Activated CD8-positive, alpha-beta memory T cell treated with anti-CD3 and anti-CD28 coated beads, Interleukin-2, amount 10 ng/mL, durations not matched to agents 7 days and 5 days (primary cell): ENCODE measurements at regions not wholly inside any gene's neighbourhood (a gene's known extent, or its start where the extent isn't known, plus 50 kb on each side); places are given as distances from the start of the nearest gene placed in this dataset.

Experiments used
- ATAC-seq: fragments of 150-1000 bp; cut with Tn5 transposase; one replicate; pipeline ENCODE4 v1.10.0; 2021; ENCODE audit warnings: moderate library complexity
- CTCF ChIA-PET: fragments of 350-600 bp; sonication (Branson Sonifier 250); formaldehyde crosslinking; loops from one replicate; lab custom pipeline; 2021; ENCODE audit warnings: antibody characterized with exemption; lab: Charles Lee
- DNase-seq: peaks from one replicate; pipeline ENCODE4 v3.0.0-alpha.2; 2020
- H3K27ac Mint-ChIP-seq: one replicate; pipeline ENCODE4 v1.8.0; 2021; ENCODE audit warnings: mild to moderate bottlenecking, mixed read lengths
- H3K27me3 Mint-ChIP-seq: one replicate; pipeline ENCODE4 v1.8.0; 2021; ENCODE audit warnings: mixed read lengths
- H3K36me3 Mint-ChIP-seq: one replicate; pipeline ENCODE4 v1.8.0; 2021; ENCODE audit warnings: mild to moderate bottlenecking, mixed read lengths
- H3K4me1 Mint-ChIP-seq: one replicate; pipeline ENCODE4 v1.8.0; 2021; ENCODE audit warnings: mixed read lengths
- H3K4me3 Mint-ChIP-seq: one replicate; pipeline ENCODE4 v1.8.0; 2021; ENCODE audit warnings: mild to moderate bottlenecking, moderate library complexity, mixed read lengths
- H3K9me3 Mint-ChIP-seq: one replicate; pipeline ENCODE4 v1.8.0; 2022; ENCODE audit warnings: low read depth, mixed read lengths

DNA sequence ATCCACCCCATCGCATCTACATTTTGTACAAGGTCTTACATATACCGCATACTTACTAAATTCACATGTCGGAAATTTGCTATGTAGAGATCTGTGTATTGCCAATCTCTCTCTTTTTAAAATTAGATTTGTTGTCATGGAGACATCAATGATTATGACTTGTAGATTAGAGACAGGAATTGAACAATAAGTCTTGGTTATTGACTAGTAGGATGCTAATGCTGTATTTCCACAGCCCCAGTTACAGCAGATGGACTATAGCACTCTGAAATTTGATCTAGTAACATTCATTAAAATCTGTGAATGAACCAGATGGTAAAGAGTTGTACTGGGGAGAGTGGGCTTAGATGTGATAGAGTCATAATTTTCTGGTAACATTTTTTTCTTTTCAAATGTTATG is 805.7 kb downstream of the SLC4A3 start:
- Mint-ChIP-seq H3K9me3 (no peaks in the 10 kb centered on the region), H3K36me3 (no peaks in the 10 kb centered on the region), H3K4me3 (no peak overlapping the region), H3K27me3 (no peaks in the 10 kb centered on the region), H3K27ac (no peak overlapping the region), H3K4me1 (no peaks in the 10 kb centered on the region)
- CTCF ChIA-PET = no interaction called here
- DNase-seq (no peak), ATAC-seq (no peak)

DNA sequence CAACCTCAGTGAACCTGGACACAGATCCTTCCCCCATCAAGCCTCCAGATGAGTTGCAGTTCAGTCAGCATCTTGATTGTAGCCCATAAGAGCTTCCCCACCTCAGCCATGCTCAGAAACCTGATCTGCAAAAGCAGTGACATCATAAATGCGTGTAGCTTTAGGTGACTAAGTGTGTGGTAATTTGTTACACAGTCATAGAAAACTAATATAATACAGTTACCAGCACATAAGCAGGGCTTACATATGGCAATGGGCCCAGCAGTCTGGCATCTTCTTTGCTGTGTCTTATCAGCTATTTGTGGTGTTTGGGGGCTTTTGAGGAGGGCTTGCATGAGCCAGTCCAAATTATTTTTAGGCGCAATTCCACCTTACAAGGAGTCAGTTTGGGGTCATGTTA is 807.0 kb downstream of the SLC4A3 start:
- no peaks in the 10 kb centered on the region for H3K9me3 Mint-ChIP-seq
- no peak for DNase-seq
- CTCF ChIA-PET = no interaction called here
- H3K4me1 Mint-ChIP-seq = no peaks in the 10 kb centered on the region
- H3K36me3 Mint-ChIP-seq = no peaks in the 10 kb centered on the region
- no peak overlapping the region for H3K4me3 Mint-ChIP-seq
- no peak for ATAC-seq
- H3K27ac Mint-ChIP-seq = no peak overlapping the region
- no peaks in the 10 kb centered on the region for H3K27me3 Mint-ChIP-seq

DNA sequence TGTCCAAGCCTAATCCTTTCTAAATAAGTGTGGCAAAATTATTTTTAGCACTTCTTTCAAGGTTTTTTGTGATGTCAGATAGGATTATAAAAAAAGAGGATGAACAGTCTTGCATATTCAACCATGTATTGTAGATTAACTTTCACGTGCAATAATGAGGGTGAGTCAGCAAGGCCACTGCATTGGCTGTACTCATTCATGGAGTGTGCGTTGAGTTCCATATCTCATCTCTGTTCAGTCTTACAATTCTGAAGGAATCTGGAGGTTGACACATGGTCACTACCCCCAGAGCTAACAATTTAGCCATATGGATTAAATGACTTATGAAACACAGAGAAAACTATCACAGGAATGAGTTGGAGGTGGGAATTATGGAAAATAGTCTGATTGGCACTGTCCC is 810.5 kb downstream of the SLC4A3 start:
- Mint-ChIP-seq H3K36me3 (no peaks in the 10 kb centered on the region), H3K4me3 (no peak overlapping the region), H3K9me3 (no peaks in the 10 kb centered on the region), H3K27me3 (no peaks in the 10 kb centered on the region), H3K4me1 (no peaks in the 10 kb centered on the region), H3K27ac (no peak overlapping the region)
- CTCF ChIA-PET = no interaction called here
- ATAC-seq (no peak), DNase-seq (no peak)

DNA sequence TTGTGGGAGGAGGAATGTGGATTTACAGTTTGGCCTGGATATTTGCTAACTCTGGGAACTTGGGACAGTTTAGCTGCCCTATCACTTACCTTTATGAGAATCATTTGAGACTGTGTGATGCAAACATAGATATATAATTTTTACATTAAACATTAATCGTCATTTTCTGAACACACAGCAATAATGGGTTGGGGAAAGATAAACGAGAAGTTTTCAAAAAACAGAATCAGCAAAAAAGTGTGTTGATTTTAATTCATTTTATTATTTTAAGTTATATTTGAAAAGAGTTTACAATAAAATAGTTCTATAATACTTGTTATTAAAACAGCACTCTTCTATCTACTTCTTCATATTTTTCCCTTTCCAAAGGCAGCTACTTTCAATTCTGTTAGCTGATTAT is 813.3 kb downstream of the SLC4A3 start:
- Mint-ChIP-seq H3K4me1 (no peaks in the 10 kb centered on the region), H3K27ac (no peak overlapping the region), H3K4me3 (no peak overlapping the region), H3K27me3 (no peaks in the 10 kb centered on the region), H3K36me3 (no peaks in the 10 kb centered on the region), H3K9me3 (no peaks in the 10 kb centered on the region)
- ATAC-seq = no peak
- CTCF ChIA-PET = no interaction called here
- DNase-seq = no peak

DNA sequence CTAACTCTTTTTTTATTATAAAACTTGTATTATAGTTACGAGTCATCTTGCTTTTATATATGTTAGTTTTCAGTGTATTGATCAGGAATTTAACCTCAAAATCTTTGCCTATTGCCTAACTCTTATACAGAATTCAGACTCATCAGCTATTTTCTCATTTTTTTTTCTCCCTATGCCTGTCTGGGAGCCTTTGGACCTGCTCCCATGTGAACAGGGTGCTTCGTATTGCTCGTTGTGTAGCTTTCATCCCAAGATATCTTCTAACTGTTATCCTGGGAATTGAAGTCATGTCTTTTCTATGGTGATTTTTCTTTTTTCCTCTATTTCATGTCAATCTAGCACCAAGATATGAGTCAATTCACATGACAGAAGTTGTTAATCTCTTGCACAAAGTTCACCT is 814.0 kb downstream of the SLC4A3 start:
- ATAC-seq (no peak), DNase-seq (no peak)
- CTCF ChIA-PET = no interaction called here
- H3K27ac Mint-ChIP-seq = no peak overlapping the region
- H3K36me3 Mint-ChIP-seq = no peaks in the 10 kb centered on the region
- no peaks in the 10 kb centered on the region for H3K4me1 Mint-ChIP-seq
- H3K4me3 Mint-ChIP-seq = no peak overlapping the region
- H3K27me3 Mint-ChIP-seq = no peaks in the 10 kb centered on the region
- no peaks in the 10 kb centered on the region for H3K9me3 Mint-ChIP-seq

DNA sequence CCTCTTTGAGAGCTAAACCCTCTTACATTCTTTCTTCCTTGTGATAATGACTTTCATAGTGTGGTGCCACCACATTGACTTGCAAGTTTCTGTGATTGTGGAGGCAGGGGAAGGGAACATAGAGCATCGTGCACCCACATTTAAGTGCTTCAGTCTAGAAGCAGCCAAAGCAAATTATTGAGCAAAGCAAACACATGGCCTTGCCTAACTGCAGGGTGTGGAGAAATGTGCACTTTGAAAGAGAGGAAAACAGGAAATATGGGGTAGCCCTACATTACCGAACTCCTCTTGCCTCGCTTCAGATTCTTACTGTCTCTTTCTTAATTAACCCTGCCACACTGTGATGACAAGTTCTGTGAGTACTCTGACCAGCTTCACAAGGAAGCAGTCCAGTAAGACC is 814.6 kb downstream of the SLC4A3 start:
- CTCF ChIA-PET = no interaction called here
- Mint-ChIP-seq H3K36me3 (no peaks in the 10 kb centered on the region), H3K9me3 (no peaks in the 10 kb centered on the region), H3K27me3 (no peaks in the 10 kb centered on the region), H3K4me3 (no peak overlapping the region), H3K27ac (no peak overlapping the region), H3K4me1 (no peaks in the 10 kb centered on the region)
- no peak for ATAC-seq
- no peak for DNase-seq

DNA sequence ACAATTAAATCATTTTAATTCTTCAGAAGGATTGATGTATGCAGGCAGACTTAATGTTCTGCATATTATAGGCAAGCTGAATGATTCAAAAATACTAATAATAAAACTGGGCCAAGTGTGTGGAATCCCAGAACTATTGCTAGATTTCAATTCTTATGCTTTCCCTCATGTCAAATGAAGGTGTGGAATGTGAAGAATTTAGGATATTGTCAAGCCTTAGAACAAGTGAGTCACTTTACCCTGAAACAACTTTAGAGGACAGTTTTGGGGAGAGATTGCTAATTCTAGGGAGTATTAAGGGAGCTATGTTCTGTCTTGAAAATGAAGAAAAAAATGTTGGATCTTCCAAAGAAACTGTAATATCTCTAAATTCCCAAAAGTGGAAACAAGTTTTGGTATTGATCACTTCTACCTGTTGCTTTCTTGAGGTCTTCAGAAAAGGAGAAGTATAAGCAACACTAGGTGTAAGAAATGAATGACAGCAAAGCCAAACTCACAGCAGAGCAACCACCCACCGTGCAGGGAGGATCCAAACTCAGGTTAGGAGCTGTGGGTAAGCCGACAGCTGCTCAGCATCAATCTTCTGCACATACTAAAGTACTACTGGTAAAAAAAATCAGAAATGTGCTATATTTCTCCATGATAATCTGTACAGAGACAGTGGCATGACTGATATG is 818.1 kb downstream of the SLC4A3 start:
- no peak for DNase-seq
- no peaks in the 10 kb centered on the region for H3K4me1 Mint-ChIP-seq
- H3K27ac Mint-ChIP-seq = no peak overlapping the region
- no peak for ATAC-seq
- CTCF ChIA-PET = no interaction called here
- H3K4me3 Mint-ChIP-seq = no peak overlapping the region
- H3K27me3 Mint-ChIP-seq = no peaks in the 10 kb centered on the region
- H3K9me3 Mint-ChIP-seq = peaks cover 2% of the 10 kb centered on the region
- H3K36me3 Mint-ChIP-seq = no peaks in the 10 kb centered on the region

DNA sequence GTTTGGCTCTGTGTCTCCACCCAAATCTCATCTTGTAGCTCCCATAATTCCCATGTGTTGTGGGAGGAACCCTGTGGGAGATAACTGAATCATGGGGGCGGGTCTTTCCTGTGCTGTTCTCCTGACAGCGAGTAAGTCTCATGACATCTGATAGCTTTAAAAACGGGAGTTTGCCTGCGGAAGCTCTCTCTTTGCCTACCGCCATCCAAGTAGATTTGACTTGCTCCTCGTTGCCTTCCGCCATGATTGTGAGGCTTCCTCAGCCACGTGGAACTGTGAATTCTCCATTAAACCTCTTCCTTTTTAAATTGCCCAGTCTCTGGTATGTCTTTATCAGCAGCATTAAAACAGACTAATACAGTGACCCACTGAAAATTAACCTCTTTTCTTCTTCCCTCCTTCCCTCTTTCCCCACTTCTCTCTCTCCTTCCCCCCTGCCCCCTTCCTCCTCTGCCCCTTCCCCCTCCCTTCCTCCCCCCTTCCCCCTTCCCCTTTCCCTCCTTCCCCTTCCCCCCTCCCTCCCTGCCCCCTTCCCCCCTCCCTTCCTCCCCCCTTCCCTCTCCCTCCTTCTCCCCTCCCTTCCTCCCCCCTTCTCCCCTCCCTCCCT is 818.8 kb downstream of the SLC4A3 start:
- no peaks in the 10 kb centered on the region for H3K36me3 Mint-ChIP-seq
- CTCF ChIA-PET = no interaction called here
- H3K27me3 Mint-ChIP-seq = no peaks in the 10 kb centered on the region
- no peaks in the 10 kb centered on the region for H3K4me1 Mint-ChIP-seq
- no peak for DNase-seq
- no peak overlapping the region for H3K27ac Mint-ChIP-seq
- no peak overlapping the region for H3K4me3 Mint-ChIP-seq
- no peak for ATAC-seq
- peaks cover 2% of the 10 kb centered on the region for H3K9me3 Mint-ChIP-seq

DNA sequence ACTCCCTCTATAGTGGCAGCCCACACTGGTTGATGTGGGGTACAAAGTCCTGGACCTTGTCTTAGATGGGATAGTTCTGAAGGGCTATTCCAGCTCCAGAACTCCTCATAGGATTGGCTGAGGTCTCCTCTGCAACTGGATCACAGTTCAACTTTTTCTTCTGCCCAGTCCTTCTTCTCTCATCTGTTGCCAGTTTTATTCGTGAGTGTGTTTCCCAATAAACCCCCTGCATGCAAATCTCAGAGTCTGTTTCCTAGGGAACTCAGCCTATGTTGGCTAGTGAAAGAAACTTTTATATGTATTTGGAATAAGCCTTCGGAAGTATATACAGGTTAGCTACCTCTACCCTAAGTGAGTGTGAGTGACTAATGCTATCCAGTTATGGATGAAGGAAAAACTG is 823.4 kb downstream of the SLC4A3 start:
- no peaks in the 10 kb centered on the region for H3K36me3 Mint-ChIP-seq
- no peak overlapping the region for H3K4me3 Mint-ChIP-seq
- ATAC-seq (no peak), DNase-seq (no peak)
- CTCF ChIA-PET = no interaction called here
- no peaks in the 10 kb centered on the region for H3K4me1 Mint-ChIP-seq
- peaks cover 2% of the 10 kb centered on the region for H3K9me3 Mint-ChIP-seq
- H3K27ac Mint-ChIP-seq = no peak overlapping the region
- H3K27me3 Mint-ChIP-seq = no peaks in the 10 kb centered on the region

DNA sequence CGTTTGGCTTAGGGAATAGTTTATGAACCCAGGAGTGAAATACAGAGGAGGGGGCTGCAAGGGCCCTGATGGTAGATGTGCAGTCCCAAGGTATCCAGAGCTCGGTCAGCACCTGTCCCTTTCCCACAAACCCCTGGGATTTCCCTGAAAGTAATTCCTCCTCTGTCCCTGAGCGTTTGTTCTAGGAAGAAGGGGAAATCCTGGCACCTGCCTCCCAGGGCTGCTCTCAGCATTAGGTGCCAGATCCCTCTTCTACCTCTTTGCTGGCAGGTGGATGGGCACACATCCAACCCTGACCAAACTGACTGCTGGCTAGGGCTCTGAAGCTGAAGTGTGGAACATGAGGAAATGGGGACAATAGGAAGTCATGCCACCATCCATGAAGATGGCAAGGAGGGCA is 824.0 kb downstream of the SLC4A3 start:
- no peaks in the 10 kb centered on the region for H3K27me3 Mint-ChIP-seq
- peaks cover 2% of the 10 kb centered on the region for H3K9me3 Mint-ChIP-seq
- H3K4me1 Mint-ChIP-seq = no peaks in the 10 kb centered on the region
- no peak for DNase-seq
- ATAC-seq = no peak
- CTCF ChIA-PET = no interaction called here
- H3K4me3 Mint-ChIP-seq = no peak overlapping the region
- no peak overlapping the region for H3K27ac Mint-ChIP-seq
- no peaks in the 10 kb centered on the region for H3K36me3 Mint-ChIP-seq

DNA sequence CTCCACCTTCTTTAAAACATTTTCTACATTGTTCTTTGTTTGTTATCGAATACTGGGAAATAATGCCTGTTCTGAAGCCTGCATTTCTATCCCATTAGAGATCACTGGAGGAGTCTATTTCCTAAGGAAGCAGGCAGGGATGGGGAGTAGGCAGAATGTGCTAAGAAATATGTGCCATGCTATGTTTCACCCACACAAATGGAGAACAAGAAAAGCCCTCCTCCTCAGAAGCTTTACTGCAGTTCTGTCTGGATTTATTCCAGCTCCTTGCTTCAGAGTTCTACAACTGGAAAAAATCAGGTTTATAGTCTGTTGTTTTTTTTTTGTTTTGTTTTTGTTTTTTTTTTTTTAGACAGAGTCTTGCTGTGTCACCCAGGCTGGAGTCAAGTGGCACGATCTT is 825.1 kb downstream of the SLC4A3 start:
- Mint-ChIP-seq H3K9me3 (no peaks in the 10 kb centered on the region), H3K36me3 (no peaks in the 10 kb centered on the region), H3K27ac (no peak overlapping the region), H3K4me3 (no peak overlapping the region), H3K27me3 (no peaks in the 10 kb centered on the region), H3K4me1 (no peaks in the 10 kb centered on the region)
- DNase-seq (no peak), ATAC-seq (no peak)
- CTCF ChIA-PET = no interaction called here

DNA sequence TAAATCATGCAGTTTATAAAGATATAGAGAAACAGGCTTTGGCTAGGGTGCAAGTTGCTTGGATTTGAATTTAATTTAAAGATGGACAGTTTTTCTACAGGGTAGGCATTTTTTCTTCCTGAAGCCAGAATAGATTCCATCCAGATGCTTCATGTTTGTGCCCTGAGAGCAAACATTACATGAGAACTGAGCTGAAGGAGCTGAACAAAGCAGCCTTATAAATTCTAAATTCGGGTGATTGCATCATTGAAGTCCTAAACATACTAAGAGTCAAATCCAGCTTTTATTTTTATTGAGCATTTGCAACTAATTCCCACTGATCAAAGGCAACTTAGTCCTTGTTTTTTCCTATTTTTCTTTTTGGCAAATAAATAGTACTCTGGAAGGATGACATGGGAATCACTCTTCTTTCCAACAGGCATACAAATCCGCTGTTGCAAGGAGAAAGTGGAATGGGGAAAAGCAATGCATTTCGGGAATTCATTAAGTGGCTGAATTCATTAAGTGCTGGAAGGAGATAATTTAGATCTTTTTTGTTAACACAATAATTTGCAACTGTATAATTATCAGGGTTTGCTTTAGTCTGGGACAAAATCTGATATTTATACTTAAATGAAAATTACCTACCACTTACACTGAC is 828.0 kb downstream of the SLC4A3 start:
- CTCF ChIA-PET = no interaction called here
- Mint-ChIP-seq H3K36me3 (no peaks in the 10 kb centered on the region), H3K4me3 (no peak overlapping the region), H3K9me3 (no peaks in the 10 kb centered on the region), H3K27me3 (no peaks in the 10 kb centered on the region), H3K4me1 (no peaks in the 10 kb centered on the region), H3K27ac (no peak overlapping the region)
- ATAC-seq = no peak
- no peak for DNase-seq

DNA sequence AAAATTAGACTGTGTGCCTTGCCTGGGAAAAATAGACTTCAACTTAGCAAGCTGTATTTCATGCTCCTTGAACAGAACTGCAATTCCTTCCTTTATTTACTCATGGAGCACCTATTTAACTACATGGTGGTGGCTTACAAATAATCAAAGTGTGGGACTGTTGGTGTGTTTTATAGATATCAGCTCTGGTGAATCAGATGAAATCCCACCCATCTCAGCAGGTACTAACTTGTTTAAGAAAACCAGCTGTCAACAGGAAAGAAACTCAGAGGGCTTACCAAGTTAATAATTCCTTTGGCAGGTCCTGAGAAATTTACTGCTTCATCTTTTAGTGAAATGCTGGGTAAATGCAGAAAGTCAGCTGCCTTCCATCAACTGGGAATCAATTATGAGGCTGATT is 830.6 kb downstream of the SLC4A3 start:
- H3K4me3 Mint-ChIP-seq = no peak overlapping the region
- H3K27ac Mint-ChIP-seq = no peak overlapping the region
- no peaks in the 10 kb centered on the region for H3K27me3 Mint-ChIP-seq
- no peaks in the 10 kb centered on the region for H3K36me3 Mint-ChIP-seq
- CTCF ChIA-PET = no interaction called here
- no peak for DNase-seq
- H3K9me3 Mint-ChIP-seq = no peaks in the 10 kb centered on the region
- H3K4me1 Mint-ChIP-seq = no peaks in the 10 kb centered on the region
- ATAC-seq = no peak

DNA sequence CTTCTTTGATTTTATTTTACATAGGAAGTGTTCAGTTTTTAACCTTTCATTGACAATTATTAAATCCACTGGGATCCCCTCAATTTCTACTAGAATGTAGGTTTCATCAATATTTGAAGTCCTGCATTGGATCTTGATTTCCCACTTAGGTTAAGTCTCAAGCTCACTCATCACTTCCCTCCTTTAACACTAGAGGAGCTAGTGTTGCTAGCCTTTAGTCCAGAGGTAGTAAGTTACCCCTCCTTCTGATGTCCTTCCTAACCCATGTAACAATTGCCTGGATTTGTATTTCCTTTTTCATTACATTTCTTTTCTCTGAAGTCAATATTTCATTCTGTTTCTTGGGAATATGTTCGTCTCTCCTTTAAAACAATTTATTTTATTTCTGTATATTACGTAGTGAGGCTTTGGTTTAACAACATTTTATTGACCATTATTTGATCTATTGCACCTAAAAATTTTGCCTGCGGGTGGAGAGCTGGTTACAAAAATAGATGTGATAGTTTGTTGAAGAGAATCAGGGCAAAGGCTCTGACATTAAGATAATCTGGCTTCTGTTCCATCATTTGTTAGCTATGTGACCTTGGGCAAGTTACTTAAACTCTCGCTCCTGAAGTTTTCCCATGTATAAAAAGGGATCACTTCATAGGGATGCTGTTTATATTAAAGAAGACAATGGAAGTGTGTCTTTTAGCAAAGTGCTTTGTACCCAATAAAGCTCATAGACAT is 833.0 kb downstream of the SLC4A3 start:
- DNase-seq = no peak
- Mint-ChIP-seq H3K9me3 (no peaks in the 10 kb centered on the region), H3K4me1 (no peaks in the 10 kb centered on the region), H3K36me3 (no peaks in the 10 kb centered on the region), H3K4me3 (no peak overlapping the region), H3K27ac (no peak overlapping the region), H3K27me3 (no peaks in the 10 kb centered on the region)
- CTCF ChIA-PET = no interaction called here
- ATAC-seq = no peak
